ENCODE measurements at regions not wholly inside any gene's neighbourhood (a gene's known extent, or its start where the extent isn't known, plus 50 kb on each side); places are given as distances from the start of the nearest gene placed in this dataset.

DNA sequence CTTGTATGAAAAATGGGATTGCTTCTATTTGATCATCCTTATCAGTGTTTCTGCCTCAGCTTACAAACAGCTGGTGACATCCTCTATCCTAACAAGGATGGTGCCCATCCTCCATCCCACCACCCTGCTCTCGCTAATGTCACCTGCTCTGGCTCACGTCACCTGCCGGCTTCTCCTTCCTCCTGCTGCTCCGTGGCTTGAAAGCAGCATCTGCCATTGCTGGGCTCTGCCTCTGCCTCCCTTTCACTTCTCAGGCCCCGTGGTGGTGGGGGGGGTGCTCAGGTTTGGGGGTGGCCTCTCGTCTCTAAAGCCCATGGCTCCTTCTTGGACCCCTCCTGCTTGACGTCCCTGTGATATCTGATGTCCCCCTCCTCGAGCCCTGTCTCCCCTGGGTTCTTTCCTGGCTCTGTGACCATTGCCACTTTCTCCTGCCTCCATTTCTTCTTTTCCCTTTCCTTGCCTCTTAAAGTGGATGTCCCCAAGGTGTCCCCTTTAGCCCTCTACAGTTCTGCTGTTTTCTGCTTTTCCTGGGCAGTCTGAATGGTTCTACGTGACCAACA, 135.5 kb upstream of the ERRFI1 start:
- TF ChIP-seq, protein P1, sequence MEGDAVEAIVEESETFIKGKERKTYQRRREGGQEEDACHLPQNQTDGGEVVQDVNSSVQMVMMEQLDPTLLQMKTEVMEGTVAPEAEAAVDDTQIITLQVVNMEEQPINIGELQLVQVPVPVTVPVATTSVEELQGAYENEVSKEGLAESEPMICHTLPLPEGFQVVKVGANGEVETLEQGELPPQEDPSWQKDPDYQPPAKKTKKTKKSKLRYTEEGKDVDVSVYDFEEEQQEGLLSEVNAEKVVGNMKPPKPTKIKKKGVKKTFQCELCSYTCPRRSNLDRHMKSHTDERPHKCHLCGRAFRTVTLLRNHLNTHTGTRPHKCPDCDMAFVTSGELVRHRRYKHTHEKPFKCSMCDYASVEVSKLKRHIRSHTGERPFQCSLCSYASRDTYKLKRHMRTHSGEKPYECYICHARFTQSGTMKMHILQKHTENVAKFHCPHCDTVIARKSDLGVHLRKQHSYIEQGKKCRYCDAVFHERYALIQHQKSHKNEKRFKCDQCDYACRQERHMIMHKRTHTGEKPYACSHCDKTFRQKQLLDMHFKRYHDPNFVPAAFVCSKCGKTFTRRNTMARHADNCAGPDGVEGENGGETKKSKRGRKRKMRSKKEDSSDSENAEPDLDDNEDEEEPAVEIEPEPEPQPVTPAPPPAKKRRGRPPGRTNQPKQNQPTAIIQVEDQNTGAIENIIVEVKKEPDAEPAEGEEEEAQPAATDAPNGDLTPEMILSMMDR (IDR thresholded peaks at IDR 0.05; ENCODE audit: insufficient read depth, low read length, poor library complexity, severe bottlenecking), result no peak
- no peak for TF ChIP-seq EZH2phosphoT487 (conservative IDR thresholded peaks at IDR 0.05; ENCODE audit: low read length)
